Keratinocyte (primary cell): ENCODE measurements at regions not wholly inside any gene's neighbourhood (a gene's known extent, or its start where the extent isn't known, plus 50 kb on each side); places are given as distances from the start of the nearest gene placed in this dataset.

Experiments
- DNase-seq: peaks from one replicate; pipeline ENCODE4 v3.0.0-alpha.2; 2011; ENCODE audit warnings: low read depth, missing footprints, low spot score
- FAIRE-seq: peaks from 2 replicates; lab custom pipeline; 2011; peaks lifted over from hg19 to GRCh38; lab: Jason Lieb, UNC
- H2AFZ ChIP-seq: 2 replicates; pipeline ENCODE4 v1.6.0; 2012; ENCODE audit warnings: low read length, control low read depth, inconsistent platforms; ENCODE audit not compliant: control insufficient read depth
- H3K27ac ChIP-seq: 2 replicates; pipeline ENCODE4 v1.5.1; 2011; ENCODE audit warnings: low read length; ENCODE audit not compliant: control insufficient read depth, insufficient read depth
- H3K27me3 ChIP-seq: 3 replicates; pipeline ENCODE4 v1.6.0; 2011; ENCODE audit warnings: low read length; ENCODE audit not compliant: control insufficient read depth, insufficient read depth; ENCODE audit errors: extremely low read depth
- H3K36me3 ChIP-seq, 2 experiments: 2 replicates in 1 of 2; 3 replicates in 1 of 2; pipeline ENCODE4 v1.5.1; 2011; ENCODE audit warnings: low read length in 2 of 2, mild to moderate bottlenecking in 1 of 2; ENCODE audit not compliant: control insufficient read depth in 2 of 2, insufficient read depth in 2 of 2; ENCODE audit errors: extremely low read depth in 1 of 2
- H3K4me1 ChIP-seq: 3 replicates; pipeline ENCODE4 v1.5.1; 2011; ENCODE audit warnings: low read length; ENCODE audit not compliant: control insufficient read depth, insufficient read depth; ENCODE audit errors: extremely low read depth
- H3K4me2 ChIP-seq: 3 replicates; pipeline ENCODE4 v1.6.0; 2011; ENCODE audit warnings: low read depth, low read length; ENCODE audit not compliant: control insufficient read depth, insufficient read depth; ENCODE audit errors: extremely low read depth
- H3K4me3 ChIP-seq, 3 experiments: fragments of 200-600 bp in 1 of 3; sonication (generic) in 1 of 3; 2 replicates in 2 of 3; 3 replicates in 1 of 3; pipeline ENCODE4 v1.5.1; 2011 to 2016; ENCODE audit warnings: low read length in 3 of 3, mild to moderate bottlenecking in 3 of 3, control low read depth in 2 of 3, inconsistent platforms in 1 of 3, low read depth in 1 of 3, mixed read lengths in 1 of 3, mixed run types in 1 of 3, moderate library complexity in 1 of 3; ENCODE audit not compliant: control insufficient read depth in 2 of 3, insufficient read depth in 2 of 3; ENCODE audit errors: extremely low read depth in 1 of 3
- H3K79me2 ChIP-seq: 2 replicates; pipeline ENCODE4 v1.6.0; 2012; ENCODE audit warnings: low read length; ENCODE audit not compliant: control insufficient read depth, insufficient read depth
- H3K9ac ChIP-seq: 3 replicates; pipeline ENCODE4 v1.6.0; 2011; ENCODE audit warnings: low read length; ENCODE audit not compliant: control insufficient read depth, insufficient read depth; ENCODE audit errors: extremely low read depth
- H3K9me1 ChIP-seq: 3 replicates; pipeline ENCODE4 v1.6.0; 2011; ENCODE audit warnings: low read length; ENCODE audit not compliant: control insufficient read depth, insufficient read depth; ENCODE audit errors: extremely low read depth
- H3K9me3 ChIP-seq: 2 replicates; pipeline ENCODE4 v1.5.1; 2012; ENCODE audit warnings: low read depth, low read length; ENCODE audit not compliant: control insufficient read depth
- H4K20me1 ChIP-seq: 3 replicates; pipeline ENCODE4 v1.6.0; 2011; ENCODE audit warnings: low read length; ENCODE audit not compliant: control insufficient read depth, insufficient read depth; ENCODE audit errors: extremely low read depth
- EZH2 ChIP-seq: IDR thresholded peaks from one replicate; pipeline ENCODE4 v1.6.1; 2012; ENCODE audit warnings: inconsistent platforms, mild to moderate bottlenecking, low read length, moderate library complexity
- dilution Hi-C: fragments of 300-500 bp; cut with MboI; formaldehyde crosslinking; loops from one replicate; pipeline ENCODE4 v1.7.0; 2020; ENCODE audit warnings: low sequenced_read_pairs; ENCODE audit not compliant: extremely low pct_ligation_motif_present
- TF ChIP-seq, protein P1 (sequence below), 3 experiments: IDR thresholded peaks in 1 of 3; conservative IDR thresholded peaks in 1 of 3; optimal IDR thresholded peaks in 1 of 3; 2 replicates in 2 of 3; 3 replicates in 1 of 3; pipeline versions ENCODE3 to v1.5.1; 2011; ENCODE audit warnings: low read length in 3 of 3, mild to moderate bottlenecking in 3 of 3, moderate library complexity in 2 of 3, control low read depth in 1 of 3, inconsistent platforms in 1 of 3; ENCODE audit not compliant: insufficient read depth in 2 of 3; ENCODE audit errors: extremely low read depth in 1 of 3

GRCh38 chr14:98077176-98077575 lies 1194.8 kb downstream of the BCL11B start:
- Histone ChIP-seq H4K20me1 (no peaks in the 10 kb centered on the region), H3K9ac (peak overlapping the region; percentile 0), H3K9me1 (no peaks in the 10 kb centered on the region), H3K27ac (peak overlapping the region; percentile 19), H3K9me3 (no peaks in the 10 kb centered on the region), H2AFZ (no peak overlapping the region), H3K4me3 (no peak overlapping the region), H3K4me1 (peaks cover 13% of the 10 kb centered on the region), H3K27me3 (no peaks in the 10 kb centered on the region), H3K4me2 (peak overlapping the region; percentile 54), H3K36me3 (no peaks in the 10 kb centered on the region), H3K79me2 (no peaks in the 10 kb centered on the region)
- TF ChIP-seq, protein P1, sequence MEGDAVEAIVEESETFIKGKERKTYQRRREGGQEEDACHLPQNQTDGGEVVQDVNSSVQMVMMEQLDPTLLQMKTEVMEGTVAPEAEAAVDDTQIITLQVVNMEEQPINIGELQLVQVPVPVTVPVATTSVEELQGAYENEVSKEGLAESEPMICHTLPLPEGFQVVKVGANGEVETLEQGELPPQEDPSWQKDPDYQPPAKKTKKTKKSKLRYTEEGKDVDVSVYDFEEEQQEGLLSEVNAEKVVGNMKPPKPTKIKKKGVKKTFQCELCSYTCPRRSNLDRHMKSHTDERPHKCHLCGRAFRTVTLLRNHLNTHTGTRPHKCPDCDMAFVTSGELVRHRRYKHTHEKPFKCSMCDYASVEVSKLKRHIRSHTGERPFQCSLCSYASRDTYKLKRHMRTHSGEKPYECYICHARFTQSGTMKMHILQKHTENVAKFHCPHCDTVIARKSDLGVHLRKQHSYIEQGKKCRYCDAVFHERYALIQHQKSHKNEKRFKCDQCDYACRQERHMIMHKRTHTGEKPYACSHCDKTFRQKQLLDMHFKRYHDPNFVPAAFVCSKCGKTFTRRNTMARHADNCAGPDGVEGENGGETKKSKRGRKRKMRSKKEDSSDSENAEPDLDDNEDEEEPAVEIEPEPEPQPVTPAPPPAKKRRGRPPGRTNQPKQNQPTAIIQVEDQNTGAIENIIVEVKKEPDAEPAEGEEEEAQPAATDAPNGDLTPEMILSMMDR (optimal IDR thresholded peaks at IDR 0.05 in 1 of 3, IDR thresholded peaks at IDR 0.05 in 1 of 3, conservative IDR thresholded peaks at IDR 0.05 in 1 of 3; ENCODE audit: extremely low read depth in 1 of 3, insufficient read depth in 2 of 3, low read length in 3 of 3): no peak
- no peak for TF ChIP-seq EZH2
- dilution Hi-C loops: no loop called here
- FAIRE-seq: peak; percentile 95
- DNase-seq: peak; percentile 78

GRCh38 chr14:98082833-98083232 lies 1189.2 kb downstream of the BCL11B start:
- H3K27me3 ChIP-seq: no peaks in the 10 kb centered on the region
- H3K4me3 ChIP-seq: no peak overlapping the region
- H3K4me2 ChIP-seq: no peak overlapping the region
- no peak for DNase-seq
- H3K27ac ChIP-seq: no peak overlapping the region
- H3K79me2 ChIP-seq: no peaks in the 10 kb centered on the region
- dilution Hi-C loops: no loop called here
- no peaks in the 10 kb centered on the region for H4K20me1 ChIP-seq
- no peaks in the 10 kb centered on the region for H3K9me1 ChIP-seq
- no peak for FAIRE-seq
- no peaks in the 10 kb centered on the region for H3K9me3 ChIP-seq
- H3K36me3 ChIP-seq: no peaks in the 10 kb centered on the region
- no peak overlapping the region for H2AFZ ChIP-seq
- no peak overlapping the region for H3K9ac ChIP-seq
- no peak for TF ChIP-seq EZH2
- TF ChIP-seq, protein P1 (optimal IDR thresholded peaks at IDR 0.05 in 1 of 3, IDR thresholded peaks at IDR 0.05 in 1 of 3, conservative IDR thresholded peaks at IDR 0.05 in 1 of 3; ENCODE audit: extremely low read depth in 1 of 3, insufficient read depth in 2 of 3, low read length in 3 of 3): no peak
- peaks cover under 1% of the 10 kb centered on the region for H3K4me1 ChIP-seq
